Subcutaneous abdominal adipose tissue (tissue), 5 donors: ENCODE measurements at regions not wholly inside any gene's neighbourhood (a gene's known extent, or its start where the extent isn't known, plus 50 kb on each side); places are given as distances from the start of the nearest gene placed in this dataset.

ENCODE experiments used
- H3K27ac ChIP-seq: one replicate; pipeline ENCODE4 v1.7.0; 2013; ENCODE audit warnings: low read depth, mild to moderate bottlenecking, inconsistent platforms, low read length, moderate library complexity
- H3K27me3 ChIP-seq, 5 donors: one replicate each; pipeline ENCODE4 v1.7.0; 2013; ENCODE audit warnings: low read length in 5 of 5, inconsistent platforms in 1 of 5; ENCODE audit not compliant: control insufficient read depth in 5 of 5, insufficient read depth in 4 of 5
- H3K36me3 ChIP-seq, 5 donors: one replicate each; pipeline ENCODE4 v1.7.0; 2013; ENCODE audit warnings: low read length in 5 of 5; ENCODE audit not compliant: control insufficient read depth in 5 of 5, insufficient read depth in 5 of 5
- H3K4me1 ChIP-seq, 5 donors: one replicate each; pipeline ENCODE4 v1.7.0; 2013; ENCODE audit warnings: low read length in 5 of 5, mild to moderate bottlenecking in 3 of 5, moderate library complexity in 1 of 5; ENCODE audit not compliant: control insufficient read depth in 5 of 5, insufficient read depth in 5 of 5
- H3K4me3 ChIP-seq, 5 donors: one replicate each; pipeline ENCODE4 v1.7.0; 2013; ENCODE audit warnings: low read length in 5 of 5, low read depth in 1 of 5
- H3K9ac ChIP-seq, 5 donors: one replicate each; pipeline ENCODE4 v1.7.0; 2013; ENCODE audit warnings: low read length in 5 of 5, mild to moderate bottlenecking in 4 of 5, moderate library complexity in 3 of 5
- H3K9me3 ChIP-seq, 5 donors: one replicate each; pipeline ENCODE4 v1.7.0; 2013; ENCODE audit warnings: low read length in 5 of 5; ENCODE audit not compliant: control insufficient read depth in 5 of 5
- donor health status: healthy.
- donor health status: healthy.
- donor health status: healthy.
- donor health status: healthy.
- donor health status: healthy.

DNA sequence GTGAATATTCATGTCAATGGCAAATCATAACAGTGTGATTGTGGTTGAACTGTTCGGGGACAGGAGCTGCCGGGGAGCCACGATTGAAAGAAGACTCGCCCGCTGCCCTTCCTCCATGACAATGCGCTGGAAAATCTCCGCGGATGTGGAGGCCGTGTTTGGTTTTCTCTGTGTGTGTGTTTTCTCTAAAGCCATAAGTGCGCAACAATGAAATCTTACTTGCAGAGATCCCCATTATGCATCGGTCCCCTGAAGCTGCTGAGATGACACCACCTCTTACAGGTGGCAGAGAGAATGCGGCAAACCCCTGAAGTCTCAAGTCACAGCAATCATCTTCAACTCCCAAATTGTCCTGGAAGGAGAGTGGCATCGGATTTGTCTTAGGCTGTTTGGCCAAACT lies 442.3 kb upstream of the MKI67 start:
- H3K27ac ChIP-seq, result no peak overlapping the region
- H3K36me3 ChIP-seq, result no peaks in the 10 kb centered on the region
- no peak overlapping the region for H3K9ac ChIP-seq
- no peaks in the 10 kb centered on the region for H3K9me3 ChIP-seq
- peak overlapping the region in 4 of 5 donors; percentile 10 to 51 (median 46) for H3K4me3 ChIP-seq
- H3K27me3 ChIP-seq, result peaks cover 2 to 21% (median 4%) of the 10 kb centered on the region in 5 donors
- H3K4me1 ChIP-seq, result peaks cover 0 to 21% (median 8%) of the 10 kb centered on the region in 5 donors

GRCh38 chr10:128568990-128569945 lies 443.0 kb upstream of the MKI67 start:
- peaks cover 2 to 23% (median 4%) of the 10 kb centered on the region in 5 donors for H3K27me3 ChIP-seq
- no peak overlapping the region for H3K27ac ChIP-seq
- peaks cover 0 to 21% (median 8%) of the 10 kb centered on the region in 5 donors for H3K4me1 ChIP-seq
- no peak overlapping the region for H3K4me3 ChIP-seq
- no peak overlapping the region for H3K9ac ChIP-seq
- H3K9me3 ChIP-seq, result no peaks in the 10 kb centered on the region
- no peaks in the 10 kb centered on the region for H3K36me3 ChIP-seq

DNA sequence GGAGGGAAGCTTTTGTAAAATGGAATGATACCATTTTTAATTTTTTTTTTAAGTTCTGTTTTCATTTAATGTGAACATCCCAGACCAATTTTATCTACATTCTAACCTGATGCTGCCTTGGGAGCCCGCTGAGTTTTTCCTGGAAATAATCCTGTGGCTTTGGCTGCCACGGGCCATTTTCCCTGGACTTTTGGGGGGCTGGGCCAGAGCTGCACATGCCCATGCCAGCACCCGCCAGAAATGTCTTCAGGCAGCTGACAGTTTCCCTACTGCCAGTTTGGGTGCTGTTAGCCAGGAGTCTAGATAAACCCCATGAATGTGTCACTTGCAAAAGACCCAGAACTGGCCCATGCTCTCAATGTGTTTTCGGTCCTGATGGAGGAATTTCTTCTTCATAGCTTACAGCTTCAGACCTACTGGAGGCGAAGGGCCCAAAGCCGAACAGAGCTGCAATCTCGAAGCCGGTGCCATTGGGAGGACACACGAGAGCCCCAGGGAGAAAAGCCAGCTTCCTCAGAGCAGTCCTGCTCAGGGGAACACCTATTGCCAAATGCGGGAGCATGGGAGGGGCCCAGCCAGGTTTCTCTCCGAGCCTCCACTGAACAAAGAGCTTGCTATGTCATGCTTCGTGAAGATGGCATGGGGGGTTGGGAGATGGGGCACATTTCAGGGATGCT lies 444.2 kb upstream of the MKI67 start:
- H3K27ac ChIP-seq, result no peak overlapping the region
- H3K4me1 ChIP-seq, result peaks cover 0 to 21% (median 8%) of the 10 kb centered on the region in 5 donors
- H3K4me3 ChIP-seq, result no peak overlapping the region
- H3K27me3 ChIP-seq, result peaks cover 2 to 23% (median 4%) of the 10 kb centered on the region in 5 donors
- no peaks in the 10 kb centered on the region for H3K9me3 ChIP-seq
- no peak overlapping the region for H3K9ac ChIP-seq
- no peaks in the 10 kb centered on the region for H3K36me3 ChIP-seq

DNA sequence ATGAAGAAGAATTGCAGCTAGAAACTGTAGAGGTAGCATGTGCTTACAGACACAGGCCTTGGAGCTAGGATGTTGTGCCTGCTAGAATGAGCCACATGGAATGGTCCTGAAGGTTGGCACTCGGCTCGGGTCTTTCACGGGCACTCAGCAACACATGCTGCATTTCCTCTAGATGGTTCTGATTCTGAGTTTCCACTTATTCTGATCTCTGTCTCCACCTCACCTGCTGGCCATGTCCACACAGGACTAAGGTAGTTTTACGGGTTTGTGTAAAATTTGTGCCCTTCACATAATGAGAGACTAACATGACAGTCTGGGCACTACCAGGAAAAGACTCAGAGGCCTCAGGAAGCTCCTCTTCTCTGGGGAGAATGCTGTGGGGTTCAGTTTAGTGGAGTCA lies 444.8 kb upstream of the MKI67 start:
- Histone ChIP-seq H3K27me3 (peaks cover 2 to 23% (median 4%) of the 10 kb centered on the region in 5 donors), H3K27ac (no peak overlapping the region), H3K9me3 (no peaks in the 10 kb centered on the region), H3K9ac (no peak overlapping the region), H3K4me1 (peaks cover 0 to 19% (median 8%) of the 10 kb centered on the region in 5 donors), H3K36me3 (no peaks in the 10 kb centered on the region), H3K4me3 (no peak overlapping the region)

GRCh38 chr10:128571745-128572144 lies 445.5 kb upstream of the MKI67 start:
- no peak overlapping the region for H3K9ac ChIP-seq
- H3K27ac ChIP-seq, result no peak overlapping the region
- H3K9me3 ChIP-seq, result no peaks in the 10 kb centered on the region
- H3K36me3 ChIP-seq, result no peaks in the 10 kb centered on the region
- peaks cover 0 to 12% (median 8%) of the 10 kb centered on the region in 5 donors for H3K4me1 ChIP-seq
- H3K4me3 ChIP-seq, result no peak overlapping the region
- H3K27me3 ChIP-seq, result peaks cover 2 to 21% (median 4%) of the 10 kb centered on the region in 5 donors

DNA sequence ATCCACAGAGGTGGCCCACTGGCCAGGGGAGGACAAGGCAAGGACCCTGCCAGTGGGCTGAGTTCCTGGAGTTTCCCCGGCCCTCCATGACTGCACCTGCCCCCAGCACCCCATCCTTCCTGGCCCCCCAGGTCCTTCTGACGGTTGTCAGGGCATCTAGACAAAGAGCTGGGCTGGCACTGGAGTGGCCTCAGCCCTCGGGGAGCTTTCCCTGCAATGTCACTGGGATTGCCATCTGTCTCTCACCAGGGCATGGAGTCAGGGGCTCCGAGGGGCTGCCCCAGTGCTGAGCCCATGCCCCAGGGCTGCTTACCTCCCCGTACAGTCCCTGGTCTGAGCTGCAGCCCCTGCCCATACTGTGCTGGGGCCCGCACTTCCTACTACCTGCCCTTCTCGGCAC lies 446.5 kb upstream of the MKI67 start:
- peaks cover 2 to 21% (median 4%) of the 10 kb centered on the region in 5 donors for H3K27me3 ChIP-seq
- H3K27ac ChIP-seq, result no peak overlapping the region
- peaks cover 0 to 7% (median 6%) of the 10 kb centered on the region in 5 donors for H3K4me1 ChIP-seq

GRCh38 chr10:128573281-128573845 lies 447.1 kb upstream of the MKI67 start:
- peaks cover 0 to 6% (median under 1%) of the 10 kb centered on the region in 5 donors for H3K4me1 ChIP-seq
- no peak overlapping the region for H3K9ac ChIP-seq
- H3K27ac ChIP-seq, result no peak overlapping the region
- H3K27me3 ChIP-seq, result peaks cover 2 to 24% (median 4%) of the 10 kb centered on the region in 5 donors
- no peaks in the 10 kb centered on the region for H3K9me3 ChIP-seq
- H3K4me3 ChIP-seq, result no peak overlapping the region
- H3K36me3 ChIP-seq, result no peaks in the 10 kb centered on the region

More for the DNA sequence above, 446.5 kb upstream of the MKI67 start:
- H3K9ac ChIP-seq, result no peak overlapping the region
- H3K36me3 ChIP-seq, result no peaks in the 10 kb centered on the region
- no peaks in the 10 kb centered on the region for H3K9me3 ChIP-seq
- H3K4me3 ChIP-seq, result no peak overlapping the region

DNA sequence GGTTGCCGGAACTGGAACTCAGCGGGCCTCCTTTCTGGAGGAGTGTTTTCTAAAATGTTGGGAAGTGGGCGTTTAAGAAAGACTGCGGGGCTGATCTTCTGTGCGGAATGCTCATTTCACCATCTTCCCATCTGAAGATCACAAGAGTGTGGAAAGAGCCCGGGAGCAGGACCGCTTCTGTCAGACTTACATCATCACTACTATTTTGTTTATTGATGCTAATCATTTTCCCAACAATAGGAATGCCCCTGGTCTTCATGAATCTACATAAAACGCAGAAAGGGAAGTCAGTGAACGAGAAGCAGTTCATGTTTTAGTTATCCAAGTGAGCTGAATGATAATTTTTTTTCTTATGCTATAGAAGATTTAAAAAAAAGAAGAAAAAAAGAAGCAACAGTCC lies 447.8 kb upstream of the MKI67 start:
- Histone ChIP-seq H3K27me3 (peaks cover 2 to 24% (median 4%) of the 10 kb centered on the region in 5 donors), H3K4me1 (peaks cover 0 to 6% (median 0%) of the 10 kb centered on the region in 5 donors), H3K9me3 (no peaks in the 10 kb centered on the region), H3K36me3 (no peaks in the 10 kb centered on the region), H3K9ac (no peak overlapping the region), H3K27ac (no peak overlapping the region), H3K4me3 (no peak overlapping the region)

DNA sequence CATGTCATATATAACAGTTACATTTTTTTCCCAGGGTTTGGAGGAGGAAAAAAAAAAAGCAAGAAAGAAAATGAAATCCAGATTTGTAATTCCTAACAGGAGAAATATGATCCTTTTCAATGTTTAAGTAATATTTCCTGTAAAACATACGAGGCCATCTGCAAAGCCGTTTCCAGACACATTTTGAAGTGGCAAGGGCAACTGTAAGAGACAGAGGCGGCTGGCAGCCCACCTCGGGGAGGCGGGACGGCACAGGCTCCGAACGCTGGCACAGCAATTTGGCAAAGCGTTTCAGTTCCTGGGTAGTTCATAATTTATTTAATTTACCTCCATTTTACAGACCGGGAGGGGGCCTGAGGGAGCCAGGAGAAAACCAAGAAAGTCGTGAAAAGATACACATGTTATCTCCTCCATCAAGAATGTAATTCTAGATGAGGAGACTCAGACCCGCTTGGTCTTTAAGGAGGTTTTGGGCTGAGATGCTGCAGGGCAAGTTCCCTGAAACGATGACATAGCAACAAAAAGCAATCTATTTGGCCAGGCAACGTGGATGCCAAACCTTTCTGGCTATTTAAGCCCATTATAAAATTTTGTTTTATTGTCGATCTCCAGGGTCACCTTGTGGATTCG lies 448.5 kb upstream of the MKI67 start:
- H3K4me3 ChIP-seq, result no peak overlapping the region
- H3K4me1 ChIP-seq, result peaks cover 0 to 6% (median 0%) of the 10 kb centered on the region in 5 donors
- no peak overlapping the region for H3K9ac ChIP-seq
- peaks cover 2 to 24% (median 4%) of the 10 kb centered on the region in 5 donors for H3K27me3 ChIP-seq
- H3K27ac ChIP-seq, result no peak overlapping the region
- H3K9me3 ChIP-seq, result no peaks in the 10 kb centered on the region
- no peaks in the 10 kb centered on the region for H3K36me3 ChIP-seq
